ENCODE measurements at regions not wholly inside any gene's neighbourhood (a gene's known extent, or its start where the extent isn't known, plus 50 kb on each side); places are given as distances from the start of the nearest gene placed in this dataset.

DNA sequence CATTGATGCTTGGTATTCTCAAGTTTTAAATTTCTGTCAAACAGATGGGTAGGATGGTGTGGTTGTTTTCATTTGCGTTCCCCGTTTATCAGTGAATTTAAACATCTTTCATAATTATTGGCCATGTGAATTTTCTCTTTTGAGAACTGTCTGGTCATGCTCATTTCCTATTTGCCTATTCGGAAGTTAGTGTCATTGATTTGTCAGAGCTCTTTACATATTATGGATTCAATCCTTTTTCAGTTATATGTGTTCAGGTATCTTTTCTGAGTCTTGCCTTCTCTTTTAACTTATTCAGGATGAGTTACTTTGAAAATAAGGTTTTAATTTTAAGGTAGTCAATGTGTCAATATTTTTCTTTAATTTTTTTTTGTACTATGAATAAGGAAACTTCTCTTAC, 315.7 kb downstream of the MN1 start:
- no peaks in the 10 kb centered on the region for H3K9me3 ChIP-seq
- WGBS: 65% methylated on average over 3 of the region's 3 CpGs
- DNase-seq (ENCODE audit: low spot score): no peak
- intact Hi-C loops (cut with DNase I): no loop called here
- H3K4me3 ChIP-seq: no peak overlapping the region
- H3K36me3 ChIP-seq: no peaks in the 10 kb centered on the region
- H3K27me3 ChIP-seq (replicated peaks; ENCODE audit: insufficient read depth): no peaks in the 10 kb centered on the region
- no peak overlapping the region for H3K27ac ChIP-seq
- TF ChIP-seq POLR2A (IDR thresholded peaks at IDR 0.05) (no peak), POLR2AphosphoS5 (IDR thresholded peaks at IDR 0.05) (no peak)
- TF ChIP-seq, protein P1, sequence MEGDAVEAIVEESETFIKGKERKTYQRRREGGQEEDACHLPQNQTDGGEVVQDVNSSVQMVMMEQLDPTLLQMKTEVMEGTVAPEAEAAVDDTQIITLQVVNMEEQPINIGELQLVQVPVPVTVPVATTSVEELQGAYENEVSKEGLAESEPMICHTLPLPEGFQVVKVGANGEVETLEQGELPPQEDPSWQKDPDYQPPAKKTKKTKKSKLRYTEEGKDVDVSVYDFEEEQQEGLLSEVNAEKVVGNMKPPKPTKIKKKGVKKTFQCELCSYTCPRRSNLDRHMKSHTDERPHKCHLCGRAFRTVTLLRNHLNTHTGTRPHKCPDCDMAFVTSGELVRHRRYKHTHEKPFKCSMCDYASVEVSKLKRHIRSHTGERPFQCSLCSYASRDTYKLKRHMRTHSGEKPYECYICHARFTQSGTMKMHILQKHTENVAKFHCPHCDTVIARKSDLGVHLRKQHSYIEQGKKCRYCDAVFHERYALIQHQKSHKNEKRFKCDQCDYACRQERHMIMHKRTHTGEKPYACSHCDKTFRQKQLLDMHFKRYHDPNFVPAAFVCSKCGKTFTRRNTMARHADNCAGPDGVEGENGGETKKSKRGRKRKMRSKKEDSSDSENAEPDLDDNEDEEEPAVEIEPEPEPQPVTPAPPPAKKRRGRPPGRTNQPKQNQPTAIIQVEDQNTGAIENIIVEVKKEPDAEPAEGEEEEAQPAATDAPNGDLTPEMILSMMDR (IDR thresholded peaks at IDR 0.05): no peak
- no peaks in the 10 kb centered on the region for H3K4me1 ChIP-seq (replicated peaks)

DNA sequence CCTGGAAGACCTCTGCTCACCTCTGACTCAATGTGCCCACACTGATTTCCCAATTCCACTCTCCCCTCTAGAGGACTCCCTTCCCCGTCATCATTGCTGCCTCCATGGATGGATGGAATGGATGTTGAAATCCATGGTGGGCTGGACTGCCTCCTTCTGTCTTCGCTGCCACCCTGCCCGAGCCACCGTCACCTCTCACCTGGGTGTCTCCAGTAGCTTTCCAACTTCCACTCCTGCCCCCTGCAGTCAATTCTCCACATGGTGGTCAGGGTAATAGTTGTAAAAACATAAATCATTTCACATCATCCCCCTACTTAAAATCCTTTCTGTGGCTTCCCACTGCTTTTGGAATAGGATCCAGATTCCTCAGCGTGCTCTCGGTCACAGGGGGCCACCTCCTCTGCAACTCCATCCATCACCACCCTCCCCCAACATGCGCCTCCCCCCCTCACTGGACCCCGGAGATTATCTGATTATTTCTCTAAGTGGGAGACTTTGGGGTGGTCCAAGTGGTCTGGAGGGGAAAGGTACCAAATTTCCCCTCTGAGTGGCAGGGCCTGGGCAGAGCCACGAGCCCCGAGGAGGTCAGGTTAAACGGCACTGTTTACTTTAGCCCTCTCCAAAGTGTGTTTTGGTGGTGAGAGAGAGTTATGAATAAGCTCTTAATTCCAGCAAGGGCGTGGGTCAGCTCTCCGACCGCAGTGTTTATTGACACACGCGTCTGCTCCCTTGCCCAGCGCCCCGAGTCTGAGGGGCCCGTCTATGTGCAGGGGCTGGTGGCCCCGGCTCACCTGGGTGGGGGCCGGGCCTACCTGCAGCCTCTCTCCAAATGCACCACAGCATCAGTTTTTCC, 313.7 kb downstream of the MN1 start:
- no peaks in the 10 kb centered on the region for H3K36me3 ChIP-seq
- 45% methylated on average over 21 of the region's 21 CpGs for WGBS
- no peak for DNase-seq (ENCODE audit: low spot score)
- H3K27me3 ChIP-seq (replicated peaks; ENCODE audit: insufficient read depth): no peaks in the 10 kb centered on the region
- no peak overlapping the region for H3K27ac ChIP-seq
- intact Hi-C loops (cut with DNase I): no loop called here
- H3K4me1 ChIP-seq (replicated peaks): no peaks in the 10 kb centered on the region
- TF ChIP-seq POLR2AphosphoS5 (IDR thresholded peaks at IDR 0.05) (no peak), POLR2A (IDR thresholded peaks at IDR 0.05) (no peak)
- TF ChIP-seq, protein P1 (IDR thresholded peaks at IDR 0.05): no peak
- H3K9me3 ChIP-seq: no peaks in the 10 kb centered on the region
- H3K4me3 ChIP-seq: no peak overlapping the region

DNA sequence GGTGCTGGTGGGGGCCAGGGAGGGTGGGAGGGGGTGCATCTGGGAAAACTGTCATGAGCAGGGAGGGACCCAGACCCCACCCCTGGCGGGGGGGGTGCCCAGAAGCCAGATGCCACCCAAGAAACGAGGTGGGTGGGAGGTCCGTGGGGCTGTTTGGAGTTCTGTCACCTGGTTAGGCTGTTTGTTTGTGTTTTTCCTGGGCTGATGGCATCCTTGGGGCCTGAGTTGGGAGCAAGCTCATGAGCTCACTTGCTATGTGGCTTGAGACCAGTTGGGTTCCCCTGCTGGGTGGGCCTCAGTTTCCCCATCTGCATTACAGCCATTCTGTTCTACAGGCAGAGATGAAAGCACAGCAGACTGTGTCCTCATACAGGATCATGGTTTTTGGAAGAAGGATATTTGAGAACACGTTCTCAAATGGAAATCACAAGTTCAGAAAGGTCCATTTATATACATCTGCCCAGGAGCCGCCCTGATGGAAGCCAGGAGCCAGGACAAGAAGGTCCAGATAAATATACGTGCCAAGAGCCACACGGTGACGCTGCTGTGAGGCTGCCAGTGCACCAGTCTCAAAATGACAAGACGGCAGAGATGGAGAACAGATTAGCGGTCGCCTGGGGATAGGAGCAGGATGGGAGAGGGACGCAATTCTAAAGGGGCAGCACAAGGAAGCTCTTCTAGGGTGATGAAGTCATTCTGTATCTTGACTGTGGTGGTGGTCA, 312.9 kb downstream of the MN1 start:
- TF ChIP-seq POLR2A (IDR thresholded peaks at IDR 0.05) (no peak), POLR2AphosphoS5 (IDR thresholded peaks at IDR 0.05) (no peak)
- TF ChIP-seq, protein P1 (IDR thresholded peaks at IDR 0.05): peak in 1 of 4 experiments; percentile 7
- H3K27me3 ChIP-seq (replicated peaks; ENCODE audit: insufficient read depth): no peaks in the 10 kb centered on the region
- no peaks in the 10 kb centered on the region for H3K36me3 ChIP-seq
- no peak for DNase-seq (ENCODE audit: low spot score)
- no peaks in the 10 kb centered on the region for H3K4me1 ChIP-seq (replicated peaks)
- no peak overlapping the region for H3K4me3 ChIP-seq
- H3K9me3 ChIP-seq: no peaks in the 10 kb centered on the region
- intact Hi-C loops (cut with DNase I): no loop called here
- no peak overlapping the region for H3K27ac ChIP-seq
- 47% methylated on average over 12 of the region's 12 CpGs for WGBS

DNA sequence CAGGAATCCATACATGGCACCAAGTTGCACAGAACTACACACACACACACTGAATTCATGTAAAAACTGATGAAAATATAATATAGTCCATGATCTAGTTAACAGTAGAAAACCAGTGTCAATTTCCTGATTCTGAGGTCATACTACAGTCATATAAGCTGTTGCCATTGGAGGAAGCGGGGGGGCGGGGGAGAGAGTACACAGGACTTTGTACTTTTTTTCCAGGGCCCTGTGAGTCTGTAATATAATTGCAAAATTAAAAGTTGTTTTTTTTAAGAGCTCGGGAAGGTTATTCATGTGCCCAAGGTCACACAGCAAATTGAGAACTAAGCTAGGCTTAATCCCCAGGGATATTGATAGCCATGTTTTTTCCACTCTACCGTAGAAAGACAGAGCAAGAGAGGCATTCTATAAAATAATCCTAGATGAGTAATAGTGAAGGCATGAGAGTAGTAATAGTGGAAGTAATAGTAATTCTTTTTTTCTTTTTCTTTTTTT, 312.3 kb downstream of the MN1 start:
- H3K4me1 ChIP-seq (replicated peaks): no peaks in the 10 kb centered on the region
- H3K27me3 ChIP-seq (replicated peaks; ENCODE audit: insufficient read depth): no peaks in the 10 kb centered on the region
- WGBS: 72% methylated on average over 4 of the region's 4 CpGs
- TF ChIP-seq, protein P1 (IDR thresholded peaks at IDR 0.05): no peak
- TF ChIP-seq POLR2A (IDR thresholded peaks at IDR 0.05) (no peak), POLR2AphosphoS5 (IDR thresholded peaks at IDR 0.05) (no peak)
- intact Hi-C loops (cut with DNase I): no loop called here
- no peak overlapping the region for H3K27ac ChIP-seq
- no peaks in the 10 kb centered on the region for H3K36me3 ChIP-seq
- DNase-seq (ENCODE audit: low spot score): no peak
- no peak overlapping the region for H3K4me3 ChIP-seq
- no peaks in the 10 kb centered on the region for H3K9me3 ChIP-seq

Measured in prostate gland (tissue), 2 donors.